ENCODE measurements at regions not wholly inside any gene's neighbourhood (a gene's known extent, or its start where the extent isn't known, plus 50 kb on each side); places are given as distances from the start of the nearest gene placed in this dataset.

- ChIA-PET POLR2A (no interaction called here), CTCF (no interaction called here)
- DNase-seq: no peak
- ATAC-seq (ENCODE audit: low read depth): no peak
- Mint-ChIP-seq H3K27ac (no peak overlapping the region), H3K27me3 (peaks cover 27% of the 10 kb centered on the region), H3K4me1 (no peaks in the 10 kb centered on the region), H3K9me3 (ENCODE audit: insufficient read depth) (no peaks in the 10 kb centered on the region), H3K4me3 (no peak overlapping the region)
- no peak overlapping the region for H2AFZ ChIP-seq (ENCODE audit: insufficient read depth, low read depth, low read length, poor library complexity, severe bottlenecking)
- no peaks in the 10 kb centered on the region for H3K79me2 ChIP-seq (ENCODE audit: control insufficient read depth, insufficient read depth, low read length)
- 81% methylated on average over 4 of the region's 6 CpGs for WGBS (ENCODE audit: insufficient coverage)
- no peaks in the 10 kb centered on the region for H3K36me3 ChIP-seq (replicated peaks in 1 of 2; ENCODE audit: control extremely low read depth in 1 of 2, control insufficient read depth in 1 of 2, extremely low read depth in 1 of 2, insufficient read depth in 2 of 2, low read length in 1 of 2)
- H4K20me1 ChIP-seq (ENCODE audit: control insufficient read depth, insufficient read depth, low read length, poor library complexity, severe bottlenecking): no peaks in the 10 kb centered on the region
- H3K9me3 ChIP-seq (ENCODE audit: control extremely low read depth in 1 of 3, control insufficient read depth in 2 of 3, insufficient read depth in 1 of 3, low read length in 2 of 3): peaks cover 0 to 9% (median 0%) of the 10 kb centered on the region in 3 donors
- no peak overlapping the region for H3K9ac ChIP-seq (ENCODE audit: low read length)
- H3K4me3 ChIP-seq (ENCODE audit: control extremely low read depth in 1 of 5, extremely low read depth in 1 of 5, insufficient read depth in 1 of 5, low read depth in 2 of 5, low read length in 4 of 5): no peak overlapping the region
- intact Hi-C loops (cut with micrococcal nuclease): no loop called here
- H3K4me1 ChIP-seq (ENCODE audit: control insufficient read depth in 2 of 2, insufficient read depth in 2 of 2, low read length in 2 of 2): no peaks in the 10 kb centered on the region
- no peak overlapping the region for H3K27ac ChIP-seq (ENCODE audit: low read length in 2 of 2)
- TF ChIP-seq CTCF (IDR thresholded peaks at IDR 0.05) (no peak), EZH2 (IDR thresholded peaks at IDR 0.05; ENCODE audit: borderline replicate concordance, insufficient read depth, low read depth, low read length, poor library complexity, severe bottlenecking) (no peak)
- H3K4me2 ChIP-seq (replicated peaks; ENCODE audit: low read depth, low read length, poor library complexity, severe bottlenecking): no peak overlapping the region
- H3K27me3 ChIP-seq (replicated peaks in 1 of 4; ENCODE audit: control extremely low read depth in 1 of 4, control insufficient read depth in 3 of 4, insufficient read depth in 4 of 4, low read length in 3 of 4): peaks cover 0 to 5% (median 1%) of the 10 kb centered on the region in 4 experiments
These were observed 157.9 kb upstream of the PDE10A start for GRCh38 chr6:165820934-165821333.

DNA sequence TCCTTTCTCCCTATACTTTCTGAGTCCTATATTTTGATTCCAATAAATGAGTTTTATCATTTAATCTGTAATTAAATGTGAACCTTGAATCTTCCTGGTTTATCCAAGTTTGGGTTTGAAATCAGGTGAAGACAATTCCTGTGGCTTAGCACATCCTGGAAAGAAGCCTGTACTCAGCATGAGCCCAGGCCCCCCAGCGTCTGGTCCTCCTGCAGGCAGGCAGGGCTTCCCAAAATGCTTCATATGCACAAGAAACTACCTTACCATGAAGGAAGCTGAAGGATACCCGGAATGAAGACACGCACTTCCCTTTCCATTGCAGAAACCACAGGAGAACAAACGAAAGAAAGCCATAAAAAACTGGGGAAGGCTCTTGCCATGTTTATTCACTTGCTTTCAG, 157.4 kb upstream of the PDE10A start:
- Histone ChIP-seq H3K9me3 (ENCODE audit: control extremely low read depth in 1 of 3, control insufficient read depth in 2 of 3, insufficient read depth in 1 of 3, low read length in 2 of 3) (peaks cover 0 to 9% (median 0%) of the 10 kb centered on the region in 3 donors), H3K27me3 (replicated peaks in 1 of 4; ENCODE audit: control extremely low read depth in 1 of 4, control insufficient read depth in 3 of 4, insufficient read depth in 4 of 4, low read length in 3 of 4) (peaks cover 0 to 5% (median 1%) of the 10 kb centered on the region in 4 experiments), H3K36me3 (replicated peaks in 1 of 2; ENCODE audit: control extremely low read depth in 1 of 2, control insufficient read depth in 1 of 2, extremely low read depth in 1 of 2, insufficient read depth in 2 of 2, low read length in 1 of 2) (no peaks in the 10 kb centered on the region), H3K4me1 (ENCODE audit: control insufficient read depth in 2 of 2, insufficient read depth in 2 of 2, low read length in 2 of 2) (no peaks in the 10 kb centered on the region), H2AFZ (ENCODE audit: insufficient read depth, low read depth, low read length, poor library complexity, severe bottlenecking) (no peak overlapping the region), H3K27ac (ENCODE audit: low read length in 2 of 2) (no peak overlapping the region), H3K4me2 (replicated peaks; ENCODE audit: low read depth, low read length, poor library complexity, severe bottlenecking) (no peak overlapping the region), H3K4me3 (ENCODE audit: control extremely low read depth in 1 of 5, extremely low read depth in 1 of 5, insufficient read depth in 1 of 5, low read depth in 2 of 5, low read length in 4 of 5) (no peak overlapping the region), H4K20me1 (ENCODE audit: control insufficient read depth, insufficient read depth, low read length, poor library complexity, severe bottlenecking) (no peaks in the 10 kb centered on the region), H3K9ac (ENCODE audit: low read length) (no peak overlapping the region), H3K79me2 (ENCODE audit: control insufficient read depth, insufficient read depth, low read length) (no peaks in the 10 kb centered on the region)
- ChIA-PET POLR2A (no interaction called here), CTCF (no interaction called here)
- WGBS (ENCODE audit: insufficient coverage): 4% methylated on average over 4 of the region's 4 CpGs
- no peaks in the 10 kb centered on the region for H3K9me3 Mint-ChIP-seq (ENCODE audit: insufficient read depth)
- no peaks in the 10 kb centered on the region for H3K4me1 Mint-ChIP-seq
- DNase-seq (no peak), ATAC-seq (ENCODE audit: low read depth) (no peak)
- TF ChIP-seq CTCF (IDR thresholded peaks at IDR 0.05): no peak
- TF ChIP-seq EZH2 (IDR thresholded peaks at IDR 0.05; ENCODE audit: borderline replicate concordance, insufficient read depth, low read depth, low read length, poor library complexity, severe bottlenecking): no peak
- intact Hi-C loops (cut with micrococcal nuclease): no loop called here
- peaks cover 27% of the 10 kb centered on the region for H3K27me3 Mint-ChIP-seq
- H3K4me3 Mint-ChIP-seq: no peak overlapping the region
- no peak overlapping the region for H3K27ac Mint-ChIP-seq

Data from B cell (primary cell).